HL-60 (cell line): ENCODE measurements at regions not wholly inside any gene's neighbourhood (a gene's known extent, or its start where the extent isn't known, plus 50 kb on each side); places are given as distances from the start of the nearest gene placed in this dataset.

Source experiments
- GABPA ChIP-seq: IDR thresholded peaks from 2 replicates; pipeline ENCODE4 v1.6.1; 2012; ENCODE audit warnings: low read depth
- POLR2AphosphoS5 ChIP-seq: IDR thresholded peaks from 2 replicates; pipeline ENCODE4 v1.6.1; 2012; ENCODE audit warnings: low read depth
- SPI1 ChIP-seq: IDR thresholded peaks from 2 replicates; pipeline ENCODE4 v1.6.1; 2012; ENCODE audit warnings: low read depth, mild to moderate bottlenecking, borderline replicate concordance
- TF ChIP-seq, protein P1 (sequence below): IDR thresholded peaks from one replicate; pipeline ENCODE4 v1.5.1; 2011; ENCODE audit warnings: low read length, control low read depth, inconsistent platforms; ENCODE audit not compliant: insufficient read depth
- TF ChIP-seq, protein P2 (sequence below): IDR thresholded peaks from 2 replicates; pipeline ENCODE4 v1.6.1; 2012; ENCODE audit warnings: low read depth; ENCODE audit not compliant: insufficient replicate concordance

DNA sequence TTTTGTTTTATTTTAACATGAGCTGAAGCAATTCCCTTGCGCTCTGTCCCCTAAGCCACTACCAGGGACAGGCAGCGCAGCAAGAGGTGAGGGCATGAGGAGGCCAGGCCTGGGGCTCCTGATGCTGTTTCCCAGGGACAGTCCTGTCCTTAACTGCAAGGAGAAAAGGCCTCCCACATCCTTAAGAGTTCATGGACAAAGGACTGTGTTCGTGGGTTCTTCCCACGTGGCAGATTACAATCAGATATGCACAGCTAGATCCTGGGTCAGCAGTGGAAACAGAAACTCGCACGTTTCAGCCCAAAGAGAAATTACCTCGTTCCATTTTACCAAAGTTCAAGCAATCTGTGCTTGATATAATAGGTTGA is 85.8 kb downstream of the MIS18A start:
- TF ChIP-seq, protein P1, sequence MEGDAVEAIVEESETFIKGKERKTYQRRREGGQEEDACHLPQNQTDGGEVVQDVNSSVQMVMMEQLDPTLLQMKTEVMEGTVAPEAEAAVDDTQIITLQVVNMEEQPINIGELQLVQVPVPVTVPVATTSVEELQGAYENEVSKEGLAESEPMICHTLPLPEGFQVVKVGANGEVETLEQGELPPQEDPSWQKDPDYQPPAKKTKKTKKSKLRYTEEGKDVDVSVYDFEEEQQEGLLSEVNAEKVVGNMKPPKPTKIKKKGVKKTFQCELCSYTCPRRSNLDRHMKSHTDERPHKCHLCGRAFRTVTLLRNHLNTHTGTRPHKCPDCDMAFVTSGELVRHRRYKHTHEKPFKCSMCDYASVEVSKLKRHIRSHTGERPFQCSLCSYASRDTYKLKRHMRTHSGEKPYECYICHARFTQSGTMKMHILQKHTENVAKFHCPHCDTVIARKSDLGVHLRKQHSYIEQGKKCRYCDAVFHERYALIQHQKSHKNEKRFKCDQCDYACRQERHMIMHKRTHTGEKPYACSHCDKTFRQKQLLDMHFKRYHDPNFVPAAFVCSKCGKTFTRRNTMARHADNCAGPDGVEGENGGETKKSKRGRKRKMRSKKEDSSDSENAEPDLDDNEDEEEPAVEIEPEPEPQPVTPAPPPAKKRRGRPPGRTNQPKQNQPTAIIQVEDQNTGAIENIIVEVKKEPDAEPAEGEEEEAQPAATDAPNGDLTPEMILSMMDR: no peak
- TF ChIP-seq POLR2AphosphoS5 (no peak), GABPA (no peak), SPI1 (no peak)
- TF ChIP-seq, protein P2, sequence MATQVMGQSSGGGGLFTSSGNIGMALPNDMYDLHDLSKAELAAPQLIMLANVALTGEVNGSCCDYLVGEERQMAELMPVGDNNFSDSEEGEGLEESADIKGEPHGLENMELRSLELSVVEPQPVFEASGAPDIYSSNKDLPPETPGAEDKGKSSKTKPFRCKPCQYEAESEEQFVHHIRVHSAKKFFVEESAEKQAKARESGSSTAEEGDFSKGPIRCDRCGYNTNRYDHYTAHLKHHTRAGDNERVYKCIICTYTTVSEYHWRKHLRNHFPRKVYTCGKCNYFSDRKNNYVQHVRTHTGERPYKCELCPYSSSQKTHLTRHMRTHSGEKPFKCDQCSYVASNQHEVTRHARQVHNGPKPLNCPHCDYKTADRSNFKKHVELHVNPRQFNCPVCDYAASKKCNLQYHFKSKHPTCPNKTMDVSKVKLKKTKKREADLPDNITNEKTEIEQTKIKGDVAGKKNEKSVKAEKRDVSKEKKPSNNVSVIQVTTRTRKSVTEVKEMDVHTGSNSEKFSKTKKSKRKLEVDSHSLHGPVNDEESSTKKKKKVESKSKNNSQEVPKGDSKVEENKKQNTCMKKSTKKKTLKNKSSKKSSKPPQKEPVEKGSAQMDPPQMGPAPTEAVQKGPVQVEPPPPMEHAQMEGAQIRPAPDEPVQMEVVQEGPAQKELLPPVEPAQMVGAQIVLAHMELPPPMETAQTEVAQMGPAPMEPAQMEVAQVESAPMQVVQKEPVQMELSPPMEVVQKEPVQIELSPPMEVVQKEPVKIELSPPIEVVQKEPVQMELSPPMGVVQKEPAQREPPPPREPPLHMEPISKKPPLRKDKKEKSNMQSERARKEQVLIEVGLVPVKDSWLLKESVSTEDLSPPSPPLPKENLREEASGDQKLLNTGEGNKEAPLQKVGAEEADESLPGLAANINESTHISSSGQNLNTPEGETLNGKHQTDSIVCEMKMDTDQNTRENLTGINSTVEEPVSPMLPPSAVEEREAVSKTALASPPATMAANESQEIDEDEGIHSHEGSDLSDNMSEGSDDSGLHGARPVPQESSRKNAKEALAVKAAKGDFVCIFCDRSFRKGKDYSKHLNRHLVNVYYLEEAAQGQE: no peak
